Muscle layer of colon (tissue), 2 donors: ENCODE measurements at regions not wholly inside any gene's neighbourhood (a gene's known extent, or its start where the extent isn't known, plus 50 kb on each side); places are given as distances from the start of the nearest gene placed in this dataset.

Source experiments
- H3K27ac ChIP-seq: one replicate; pipeline ENCODE4 v1.7.0; 2013; ENCODE audit warnings: low read depth, mild to moderate bottlenecking, low read length, moderate library complexity
- H3K27me3 ChIP-seq, 2 donors: one replicate each; pipeline ENCODE4 v1.7.0; 2013; ENCODE audit warnings: low read length in 2 of 2, mild to moderate bottlenecking in 2 of 2; ENCODE audit not compliant: insufficient read depth in 2 of 2, control insufficient read depth in 1 of 2
- H3K36me3 ChIP-seq: one replicate; pipeline ENCODE4 v1.7.0; 2013; ENCODE audit warnings: mild to moderate bottlenecking, low read length; ENCODE audit not compliant: insufficient read depth
- H3K4me1 ChIP-seq: one replicate; pipeline ENCODE4 v1.7.0; 2013; ENCODE audit warnings: mild to moderate bottlenecking, low read length; ENCODE audit not compliant: insufficient read depth
- H3K4me3 ChIP-seq, 2 donors: one replicate each; pipeline ENCODE4 v1.7.0; 2013; ENCODE audit warnings: low read length in 2 of 2, low read depth in 1 of 2, mild to moderate bottlenecking in 1 of 2, moderate library complexity in 1 of 2
- H3K9ac ChIP-seq: one replicate; pipeline ENCODE4 v1.7.0; 2013; ENCODE audit warnings: low read length
- H3K9me3 ChIP-seq: one replicate; pipeline ENCODE4 v1.7.0; 2013; ENCODE audit warnings: mild to moderate bottlenecking, low read length
- donor health status: abdominal sarcoma.
- donor health status: Adenocarcinoma of cecum.

DNA sequence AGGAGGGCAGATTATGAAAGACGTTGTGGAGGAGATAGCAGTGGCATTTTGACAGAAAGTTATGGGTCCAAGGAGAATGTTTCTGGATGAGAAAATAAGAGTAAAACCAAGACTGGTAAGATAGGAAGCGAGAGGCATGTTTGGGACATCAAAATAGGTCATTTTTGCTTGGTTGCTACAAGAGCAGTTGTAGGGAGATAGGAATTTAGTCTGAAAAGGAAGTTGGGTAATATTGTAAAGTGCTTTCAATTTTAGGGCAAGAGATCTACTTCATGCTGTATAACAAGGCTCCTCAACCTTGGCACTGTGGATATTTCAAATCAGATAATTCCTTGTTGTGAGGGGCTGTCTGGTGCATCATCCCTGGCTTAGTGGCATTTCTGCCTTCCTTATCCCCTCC is 118.0 kb upstream of the DPH6 start:
- no peaks in the 10 kb centered on the region for H3K9me3 ChIP-seq
- no peaks in the 10 kb centered on the region for H3K36me3 ChIP-seq
- H3K9ac ChIP-seq, result no peak overlapping the region
- H3K4me3 ChIP-seq, result no peak overlapping the region
- H3K27me3 ChIP-seq, result no peaks in the 10 kb centered on the region
- H3K4me1 ChIP-seq, result peaks cover 11% of the 10 kb centered on the region
- no peak overlapping the region for H3K27ac ChIP-seq

DNA sequence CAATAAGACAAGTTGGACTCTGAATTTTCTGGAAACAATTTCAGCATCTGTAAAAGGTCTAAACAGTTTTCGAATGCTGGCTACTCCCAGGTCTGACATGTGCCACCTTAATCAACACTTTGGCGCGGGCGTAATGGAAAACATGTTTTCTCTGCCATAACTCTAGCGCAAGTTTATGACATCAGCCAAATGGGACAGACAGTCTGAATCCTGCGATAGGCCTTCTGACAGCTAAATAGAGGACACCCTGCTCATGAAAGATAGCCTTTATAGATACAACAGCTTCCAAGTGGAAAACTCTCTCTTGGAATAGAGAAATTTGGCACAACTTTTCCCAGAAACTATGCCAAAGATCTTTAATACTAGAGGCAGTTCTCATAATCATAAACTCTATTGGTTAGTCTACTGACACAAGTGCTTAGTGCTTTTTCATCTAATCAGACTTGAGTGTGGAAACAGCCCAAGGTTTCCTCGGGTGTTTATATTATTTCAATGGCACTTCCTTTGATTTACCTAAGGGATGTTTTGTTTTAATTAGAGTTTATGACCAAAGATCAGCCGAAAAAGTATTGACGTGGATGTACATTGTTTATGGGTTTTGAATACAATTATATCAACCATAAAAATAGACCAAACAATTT is 120.1 kb upstream of the DPH6 start:
- H3K9ac ChIP-seq, result no peak overlapping the region
- no peaks in the 10 kb centered on the region for H3K27me3 ChIP-seq
- H3K9me3 ChIP-seq, result no peaks in the 10 kb centered on the region
- no peak overlapping the region for H3K4me3 ChIP-seq
- peaks cover 11% of the 10 kb centered on the region for H3K4me1 ChIP-seq
- no peak overlapping the region for H3K27ac ChIP-seq
- H3K36me3 ChIP-seq, result no peaks in the 10 kb centered on the region

DNA sequence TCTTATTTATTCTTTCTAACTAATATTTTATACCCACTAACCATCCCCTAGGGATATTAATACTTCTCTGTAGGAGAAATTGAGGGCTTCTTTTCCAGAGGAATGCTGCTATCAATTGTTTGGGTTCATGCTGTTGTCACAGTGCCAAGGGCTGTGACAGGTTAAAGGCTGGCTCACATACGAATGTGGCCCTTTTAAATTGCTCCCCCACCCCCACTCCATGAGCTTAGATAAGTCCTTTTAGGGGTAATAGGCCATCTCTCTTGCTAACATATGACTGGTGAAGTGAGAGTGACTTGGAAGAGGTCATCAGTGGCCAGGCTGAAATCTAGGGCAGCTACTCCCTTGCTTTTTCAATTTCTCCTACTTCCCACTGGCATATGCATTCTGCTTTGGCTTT is 121.9 kb upstream of the DPH6 start:
- Histone ChIP-seq H3K9me3 (no peaks in the 10 kb centered on the region), H3K27me3 (no peaks in the 10 kb centered on the region), H3K4me3 (no peak overlapping the region), H3K36me3 (no peaks in the 10 kb centered on the region), H3K9ac (no peak overlapping the region), H3K4me1 (peaks cover 20% of the 10 kb centered on the region), H3K27ac (no peak overlapping the region)

DNA sequence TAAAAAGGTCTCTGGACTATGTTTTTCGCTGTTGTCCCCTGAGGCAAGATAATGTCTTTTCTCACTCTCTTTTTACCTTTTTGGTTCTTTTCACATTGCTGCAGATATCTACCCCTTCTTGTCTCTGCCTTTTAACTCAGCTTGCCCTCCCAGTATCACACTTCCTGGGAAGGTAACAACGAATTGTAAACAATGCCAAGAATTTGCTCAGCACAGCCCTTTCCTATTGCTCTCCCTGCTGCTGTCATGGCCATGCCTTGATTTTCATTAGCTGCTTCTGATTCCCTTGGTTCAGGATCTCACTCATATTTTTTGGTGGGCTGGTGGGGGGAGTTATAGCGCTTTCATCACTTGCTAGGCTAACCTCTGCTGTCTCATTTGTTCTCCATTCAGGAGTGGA is 123.1 kb upstream of the DPH6 start:
- Histone ChIP-seq H3K27ac (no peak overlapping the region), H3K4me3 (no peak overlapping the region), H3K9ac (no peak overlapping the region), H3K4me1 (peaks cover 20% of the 10 kb centered on the region), H3K27me3 (no peaks in the 10 kb centered on the region), H3K36me3 (no peaks in the 10 kb centered on the region), H3K9me3 (no peaks in the 10 kb centered on the region)

DNA sequence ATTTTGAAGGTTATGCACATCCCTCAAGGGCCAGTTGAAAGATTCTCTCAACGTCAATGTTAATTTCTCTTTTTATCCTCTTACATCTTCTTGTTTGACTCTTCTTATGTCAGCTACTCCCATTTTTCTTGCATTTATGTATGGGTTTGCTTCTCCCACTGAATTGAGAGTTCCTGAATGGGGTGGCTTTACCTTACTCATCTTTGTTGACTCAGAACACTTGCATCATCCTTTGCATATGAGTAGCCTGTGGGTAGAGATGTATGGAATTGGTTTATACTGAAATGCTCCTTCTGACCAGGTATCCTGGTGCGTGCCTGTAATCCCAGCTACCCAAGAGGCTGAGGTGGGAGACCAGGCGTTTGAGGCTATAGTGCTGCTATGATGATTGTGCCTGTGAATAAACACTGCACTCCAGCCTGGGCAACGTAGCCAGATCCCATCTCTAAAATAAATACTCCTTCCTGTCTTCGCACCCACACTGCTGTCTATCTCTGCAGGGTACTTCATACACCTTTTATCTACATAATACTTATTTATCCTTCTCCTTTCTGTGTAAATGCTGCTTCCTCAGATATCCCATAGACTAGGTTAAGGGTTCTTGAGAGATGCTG is 123.6 kb upstream of the DPH6 start:
- H3K9ac ChIP-seq, result no peak overlapping the region

DNA sequence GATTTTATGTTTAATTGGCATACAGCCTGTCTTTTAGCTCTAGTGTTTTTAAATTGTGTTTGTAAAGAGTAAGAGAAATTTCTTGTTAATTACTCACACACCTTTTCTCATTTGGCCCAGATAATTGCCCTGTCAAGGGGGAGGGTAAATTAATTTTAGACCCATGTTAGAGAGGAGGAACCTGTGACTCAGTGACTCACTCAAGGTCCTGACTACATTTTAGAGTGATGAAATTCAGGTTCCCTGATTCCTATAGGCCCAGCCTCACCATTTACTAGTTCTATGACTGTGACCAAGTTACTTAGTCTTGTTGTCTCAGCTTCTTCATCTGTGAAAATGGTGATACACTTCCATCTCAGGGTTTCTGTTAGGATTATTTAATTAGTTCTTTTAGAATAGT is 125.2 kb upstream of the DPH6 start:
- H3K27ac ChIP-seq, result no peak overlapping the region
- H3K9ac ChIP-seq, result no peak overlapping the region
- no peak overlapping the region for H3K4me3 ChIP-seq
- H3K27me3 ChIP-seq, result no peaks in the 10 kb centered on the region
- H3K9me3 ChIP-seq, result no peaks in the 10 kb centered on the region
- H3K4me1 ChIP-seq, result peaks cover 29% of the 10 kb centered on the region
- H3K36me3 ChIP-seq, result no peaks in the 10 kb centered on the region

More for the DNA sequence above, 123.6 kb upstream of the DPH6 start:
- Histone ChIP-seq H3K4me1 (peaks cover 20% of the 10 kb centered on the region), H3K4me3 (no peak overlapping the region), H3K36me3 (no peaks in the 10 kb centered on the region), H3K27ac (no peak overlapping the region), H3K27me3 (no peaks in the 10 kb centered on the region), H3K9me3 (no peaks in the 10 kb centered on the region)

DNA sequence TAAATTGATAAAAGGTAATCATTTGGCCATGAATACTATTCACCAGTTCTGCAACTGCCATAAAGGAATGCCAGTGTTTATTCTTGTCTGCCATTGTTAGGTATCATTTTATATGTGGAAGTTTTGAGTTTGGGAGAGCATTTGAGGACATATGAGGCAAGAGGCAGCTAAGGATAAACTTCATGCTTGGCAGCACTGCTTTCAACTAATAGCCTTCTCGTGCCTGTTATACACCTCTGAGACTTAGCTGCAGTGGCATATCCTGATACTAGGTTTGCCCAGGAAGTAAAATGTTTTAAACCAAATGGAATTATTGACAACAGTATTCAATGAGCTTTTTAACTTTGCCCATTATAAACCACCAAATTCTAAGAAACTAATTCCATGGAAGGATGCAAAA is 126.0 kb upstream of the DPH6 start:
- Histone ChIP-seq H3K36me3 (no peaks in the 10 kb centered on the region), H3K9me3 (no peaks in the 10 kb centered on the region), H3K4me3 (no peak overlapping the region), H3K9ac (no peak overlapping the region), H3K4me1 (peaks cover 28% of the 10 kb centered on the region), H3K27me3 (no peaks in the 10 kb centered on the region), H3K27ac (no peak overlapping the region)

DNA sequence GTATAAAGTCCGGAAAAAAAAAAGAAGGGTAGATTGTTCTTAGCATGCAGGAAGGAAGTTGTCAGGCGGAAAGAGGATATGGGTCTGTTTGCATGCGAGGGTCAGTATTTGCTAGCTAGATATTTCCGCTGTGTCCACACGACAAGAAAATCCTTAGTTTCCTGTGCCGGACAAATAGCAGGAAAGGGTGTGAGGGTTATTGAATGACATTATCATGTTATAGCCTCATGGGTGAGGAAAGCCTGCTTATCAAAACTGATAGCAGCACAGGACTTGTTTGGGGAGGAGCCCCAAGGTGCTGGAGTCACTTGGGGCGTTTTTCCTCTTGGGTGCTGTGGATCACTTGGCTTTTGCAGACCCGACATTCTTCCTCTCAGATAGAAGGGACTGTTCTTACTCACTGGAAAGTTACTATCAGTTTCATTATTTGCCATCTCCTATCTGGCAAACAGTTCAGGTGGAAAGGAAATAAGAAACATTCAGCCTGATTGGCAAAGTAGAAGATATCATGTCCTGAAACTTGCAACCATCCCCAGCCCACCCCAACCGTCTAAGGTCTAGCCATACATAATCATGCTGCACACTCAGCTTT is 127.2 kb upstream of the DPH6 start:
- H3K27ac ChIP-seq, result no peak overlapping the region
- H3K9me3 ChIP-seq, result no peaks in the 10 kb centered on the region
- no peaks in the 10 kb centered on the region for H3K27me3 ChIP-seq
- H3K4me1 ChIP-seq, result peaks cover 20% of the 10 kb centered on the region
- H3K36me3 ChIP-seq, result no peaks in the 10 kb centered on the region
- H3K4me3 ChIP-seq, result no peak overlapping the region
- H3K9ac ChIP-seq, result no peak overlapping the region

DNA sequence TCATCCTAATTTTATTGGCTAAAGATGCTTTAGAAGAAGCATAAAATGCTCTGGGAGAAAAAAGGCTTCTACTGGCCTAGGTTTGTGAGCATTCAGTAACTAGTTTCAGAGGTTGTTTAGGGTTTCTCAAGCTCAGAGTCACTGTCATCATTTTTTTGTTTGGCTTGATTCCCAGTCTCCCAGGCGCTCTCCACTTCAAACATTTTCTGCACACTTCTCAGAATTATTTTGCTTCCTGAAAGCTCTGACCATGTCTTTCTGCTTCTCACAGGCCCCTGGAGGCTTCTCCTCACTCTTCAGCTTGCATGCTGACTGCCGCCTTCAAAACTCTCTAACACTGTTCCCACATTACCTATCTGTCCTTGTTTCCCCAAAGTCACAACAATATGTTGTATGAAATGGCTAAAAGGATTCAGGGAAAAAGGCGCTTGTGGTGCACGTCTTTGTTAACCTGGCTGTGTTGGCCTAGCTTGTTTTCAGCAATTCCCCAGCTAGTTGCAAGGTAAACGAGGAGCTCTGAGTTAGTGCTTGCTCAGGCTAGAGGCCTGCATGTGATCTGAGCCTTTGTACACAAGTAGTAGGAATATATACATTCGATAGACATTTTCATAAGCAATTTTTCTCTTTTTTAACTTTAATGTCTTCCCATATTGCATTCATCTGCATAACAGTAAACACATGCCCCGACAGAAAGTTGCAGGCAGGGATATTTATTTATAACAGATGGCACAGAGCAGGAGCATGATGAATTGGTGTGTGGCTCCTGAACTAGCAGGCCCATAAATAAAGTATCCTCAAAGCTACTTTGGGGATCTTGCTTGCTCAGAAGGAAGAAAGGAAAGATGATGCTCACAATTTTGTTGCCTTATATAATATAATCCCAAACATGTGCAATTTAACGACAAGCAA is 129.2 kb upstream of the DPH6 start:
- Histone ChIP-seq H3K4me1 (peaks cover 19% of the 10 kb centered on the region), H3K27ac (no peak overlapping the region), H3K9me3 (no peaks in the 10 kb centered on the region)

DNA sequence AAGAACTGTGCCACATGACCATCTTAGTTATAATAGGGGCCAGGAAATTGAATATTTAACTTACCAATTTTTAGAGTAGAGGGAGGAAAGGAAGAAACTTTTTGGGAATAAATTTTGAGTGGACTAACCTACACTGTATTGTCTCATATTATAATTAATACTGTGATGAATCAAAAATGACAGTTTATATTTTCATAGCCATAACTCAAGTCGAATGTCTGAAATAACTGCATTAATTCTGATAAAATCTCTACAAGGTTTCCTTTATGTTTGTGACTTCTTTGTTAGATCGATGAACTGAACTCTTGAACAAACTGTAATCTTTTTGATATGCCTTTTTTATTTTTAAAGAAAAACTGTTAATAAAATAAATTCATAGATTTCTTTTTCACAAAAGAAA is 132.8 kb upstream of the DPH6 start:
- Histone ChIP-seq H3K27me3 (no peaks in the 10 kb centered on the region), H3K4me3 (no peak overlapping the region), H3K27ac (no peak overlapping the region), H3K36me3 (no peaks in the 10 kb centered on the region), H3K9me3 (no peaks in the 10 kb centered on the region), H3K9ac (no peak overlapping the region), H3K4me1 (peaks cover 9% of the 10 kb centered on the region)

More for the DNA sequence above, 129.2 kb upstream of the DPH6 start:
- Histone ChIP-seq H3K36me3 (no peaks in the 10 kb centered on the region), H3K4me3 (no peak overlapping the region), H3K9ac (no peak overlapping the region), H3K27me3 (no peaks in the 10 kb centered on the region)

DNA sequence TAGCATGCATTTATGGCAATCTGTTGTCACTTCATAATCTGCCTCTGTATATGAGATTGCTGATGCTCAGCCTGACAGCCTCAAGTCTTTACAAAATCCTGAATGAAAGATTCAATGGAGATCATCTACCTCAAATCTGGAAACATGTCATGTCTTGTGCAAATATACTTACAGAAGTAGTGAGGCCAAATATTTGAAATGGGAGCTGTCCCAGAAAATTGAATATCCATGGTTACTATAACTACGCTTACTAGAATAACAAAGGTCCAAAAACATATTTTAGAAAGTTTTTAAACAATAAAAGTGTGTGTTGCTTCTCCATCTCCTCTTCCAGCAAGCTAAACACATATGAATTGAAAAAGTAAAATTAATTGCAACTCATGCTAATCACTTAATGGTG is 133.2 kb upstream of the DPH6 start:
- H3K27ac ChIP-seq, result no peak overlapping the region
- H3K9me3 ChIP-seq, result no peaks in the 10 kb centered on the region
- H3K27me3 ChIP-seq, result no peaks in the 10 kb centered on the region
- H3K4me1 ChIP-seq, result peaks cover 9% of the 10 kb centered on the region
- no peaks in the 10 kb centered on the region for H3K36me3 ChIP-seq
- H3K9ac ChIP-seq, result no peak overlapping the region
- H3K4me3 ChIP-seq, result no peak overlapping the region
